HFF-Myc (cell line): ENCODE measurements at regions not wholly inside any gene's neighbourhood (a gene's known extent, or its start where the extent isn't known, plus 50 kb on each side); places are given as distances from the start of the nearest gene placed in this dataset.

Experiments used
- DNase-seq: peaks from one replicate; pipeline ENCODE4 v3.0.0-alpha.2; 2011; ENCODE audit warnings: low read depth; ENCODE audit errors: extremely low read depth
- H3K4me3 ChIP-seq: replicated peaks from 2 replicates; pipeline ENCODE4 v1.5.1; 2011; ENCODE audit warnings: low read depth, mild to moderate bottlenecking, control low read depth, low read length
- TF ChIP-seq, protein P1 (sequence below): IDR thresholded peaks from 2 replicates; pipeline ENCODE4 v1.5.1; 2012; ENCODE audit warnings: mild to moderate bottlenecking, low read depth, low read length, control low read depth; ENCODE audit errors: missing control alignments

DNA sequence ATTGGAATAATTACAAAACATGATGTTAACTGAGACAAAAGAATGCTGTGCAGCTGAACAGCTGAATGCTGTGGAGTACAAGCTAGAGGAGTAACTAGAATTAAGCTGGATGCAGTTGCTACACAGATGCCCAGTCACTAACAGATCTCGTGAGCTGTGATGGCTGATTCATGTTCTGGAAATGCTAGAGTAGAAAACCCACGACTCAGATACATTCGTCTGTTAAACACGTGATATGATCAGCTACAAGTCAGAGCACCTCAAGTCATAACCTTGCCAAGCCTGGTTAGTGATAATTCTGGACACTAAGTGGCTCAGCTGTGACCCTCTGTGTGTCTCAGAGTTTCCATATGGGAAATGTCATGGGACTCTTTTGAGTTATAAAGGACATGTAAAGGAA is 89.7 kb upstream of the ESRRG start:
- H3K4me3 ChIP-seq: no peak overlapping the region
- DNase-seq: peak; percentile 7
- TF ChIP-seq, protein P1, sequence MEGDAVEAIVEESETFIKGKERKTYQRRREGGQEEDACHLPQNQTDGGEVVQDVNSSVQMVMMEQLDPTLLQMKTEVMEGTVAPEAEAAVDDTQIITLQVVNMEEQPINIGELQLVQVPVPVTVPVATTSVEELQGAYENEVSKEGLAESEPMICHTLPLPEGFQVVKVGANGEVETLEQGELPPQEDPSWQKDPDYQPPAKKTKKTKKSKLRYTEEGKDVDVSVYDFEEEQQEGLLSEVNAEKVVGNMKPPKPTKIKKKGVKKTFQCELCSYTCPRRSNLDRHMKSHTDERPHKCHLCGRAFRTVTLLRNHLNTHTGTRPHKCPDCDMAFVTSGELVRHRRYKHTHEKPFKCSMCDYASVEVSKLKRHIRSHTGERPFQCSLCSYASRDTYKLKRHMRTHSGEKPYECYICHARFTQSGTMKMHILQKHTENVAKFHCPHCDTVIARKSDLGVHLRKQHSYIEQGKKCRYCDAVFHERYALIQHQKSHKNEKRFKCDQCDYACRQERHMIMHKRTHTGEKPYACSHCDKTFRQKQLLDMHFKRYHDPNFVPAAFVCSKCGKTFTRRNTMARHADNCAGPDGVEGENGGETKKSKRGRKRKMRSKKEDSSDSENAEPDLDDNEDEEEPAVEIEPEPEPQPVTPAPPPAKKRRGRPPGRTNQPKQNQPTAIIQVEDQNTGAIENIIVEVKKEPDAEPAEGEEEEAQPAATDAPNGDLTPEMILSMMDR: no peak

DNA sequence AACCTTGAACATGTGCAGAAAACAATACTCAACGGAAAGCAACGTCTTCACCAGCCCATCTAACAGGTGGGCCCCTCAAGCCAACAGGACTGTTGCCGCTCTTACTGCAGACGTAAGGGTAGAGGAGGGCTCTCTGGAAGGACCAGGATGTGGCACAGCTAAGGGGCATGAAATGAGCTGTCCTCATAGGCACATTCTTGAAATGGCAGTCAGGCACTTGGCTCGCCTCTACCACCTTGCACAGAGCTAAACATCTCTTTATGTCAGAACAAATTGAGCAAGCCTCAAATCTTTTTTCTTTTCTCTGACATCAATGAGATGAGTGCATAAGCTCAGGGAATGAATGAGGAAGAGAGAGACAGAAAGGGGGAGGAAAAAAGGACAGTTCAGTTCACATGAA is 86.4 kb upstream of the ESRRG start:
- no peak for DNase-seq
- H3K4me3 ChIP-seq: no peak overlapping the region
- TF ChIP-seq, protein P1: no peak

DNA sequence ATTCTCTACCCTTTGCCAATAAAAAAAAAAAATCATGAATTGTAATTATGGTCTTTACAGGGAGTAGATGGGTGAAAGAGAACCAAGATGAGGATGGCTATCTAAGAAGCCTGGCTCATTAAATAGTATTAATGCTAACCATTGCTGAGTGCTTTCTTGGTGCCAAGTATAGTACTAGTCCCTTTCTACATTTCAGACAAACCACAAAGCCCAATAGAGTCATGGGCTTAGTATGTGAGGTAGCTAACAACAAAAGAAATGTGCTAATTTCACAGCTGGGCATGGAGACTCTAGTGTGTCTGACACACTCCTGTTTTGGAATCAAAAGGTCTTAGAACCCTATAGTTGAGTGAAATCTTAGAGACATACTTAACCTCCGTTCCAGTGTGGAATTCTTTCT is 84.5 kb upstream of the ESRRG start:
- TF ChIP-seq, protein P1: no peak
- DNase-seq: no peak
- H3K4me3 ChIP-seq: no peak overlapping the region

DNA sequence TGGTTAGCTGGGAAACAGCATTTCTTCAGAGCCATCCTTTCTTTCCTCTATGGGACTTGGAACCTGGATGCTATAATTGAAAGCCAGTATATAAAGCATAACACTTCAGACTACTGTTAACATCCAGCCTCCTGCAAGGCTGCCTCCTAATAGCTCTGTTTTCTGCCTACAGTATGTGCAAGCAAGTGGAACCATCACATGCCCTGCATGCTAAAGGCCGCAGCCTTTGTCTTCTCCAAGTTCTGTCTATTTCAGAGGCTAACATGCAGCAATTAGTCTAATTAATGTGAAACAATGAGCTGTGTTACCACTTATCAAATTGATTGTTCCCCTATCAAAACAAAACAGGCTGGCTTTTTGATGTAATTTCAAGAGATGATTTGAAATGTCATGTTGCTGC is 82.7 kb upstream of the ESRRG start:
- no peak for DNase-seq
- H3K4me3 ChIP-seq: no peak overlapping the region

DNA sequence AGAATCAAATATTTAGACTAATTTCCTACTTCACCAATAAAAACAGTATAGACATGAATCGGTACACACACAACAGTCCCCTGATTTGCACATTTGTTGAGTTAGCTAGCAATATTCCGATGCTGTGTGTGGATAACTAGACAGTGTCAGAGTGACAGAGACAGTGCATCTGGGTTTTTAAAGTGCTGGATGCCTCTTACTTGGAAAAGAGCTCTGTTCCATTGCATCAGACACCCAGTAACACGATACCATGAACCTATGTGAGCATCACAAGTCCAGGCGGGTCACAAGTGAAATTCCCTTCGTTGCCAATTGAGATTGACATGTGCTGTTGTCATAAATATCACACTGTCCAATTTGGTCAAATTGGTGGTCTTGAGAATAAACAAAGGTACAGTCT is 82.0 kb upstream of the ESRRG start:
- no peak for DNase-seq
- TF ChIP-seq, protein P1: no peak
- no peak overlapping the region for H3K4me3 ChIP-seq

More for the DNA sequence above, 82.7 kb upstream of the ESRRG start:
- TF ChIP-seq, protein P1: no peak

DNA sequence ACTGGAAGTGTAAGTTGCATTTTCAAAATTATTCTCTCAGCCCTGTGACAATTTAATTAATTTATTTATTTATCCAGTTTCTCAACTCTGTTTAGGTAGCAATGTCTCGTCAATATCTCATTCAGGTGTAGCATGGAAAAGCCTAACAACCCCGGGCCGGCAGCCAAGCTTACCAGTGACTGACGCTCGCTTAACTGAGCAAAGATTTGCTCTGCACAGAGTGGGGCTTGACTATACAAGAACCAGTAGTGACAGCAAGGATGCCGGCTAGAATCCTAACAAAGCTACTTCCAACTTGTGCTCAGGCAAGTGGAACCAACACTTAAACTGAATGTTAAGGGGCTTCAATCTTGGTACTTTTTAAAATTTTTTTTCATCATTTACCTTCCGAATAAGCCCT is 80.9 kb upstream of the ESRRG start:
- no peak overlapping the region for H3K4me3 ChIP-seq
- TF ChIP-seq, protein P1: no peak
- no peak for DNase-seq

DNA sequence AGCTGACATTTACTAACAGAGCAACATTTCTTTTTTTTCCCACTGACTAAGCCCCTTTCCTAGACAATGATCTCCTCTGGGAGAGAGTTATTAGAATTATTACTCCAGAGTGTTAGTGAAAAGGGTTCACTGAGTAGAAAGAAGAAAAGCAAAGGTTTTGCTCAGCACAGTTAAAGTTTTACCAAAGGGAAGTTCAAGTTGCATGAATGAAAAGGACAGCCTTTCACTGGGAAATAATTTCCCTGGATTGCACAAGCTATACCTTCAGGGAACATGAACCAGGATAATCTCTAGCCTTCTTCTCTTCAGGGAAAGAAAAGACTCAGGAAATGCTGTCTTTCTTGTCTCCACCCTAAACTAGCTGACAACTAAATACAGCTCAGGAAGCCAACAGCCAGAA is 71.4 kb upstream of the ESRRG start:
- H3K4me3 ChIP-seq: no peak overlapping the region
- TF ChIP-seq, protein P1: no peak
- no peak for DNase-seq
